Thoracic aorta (tissue), 2 donors: ENCODE measurements at regions not wholly inside any gene's neighbourhood (a gene's known extent, or its start where the extent isn't known, plus 50 kb on each side); places are given as distances from the start of the nearest gene placed in this dataset.

Source experiments
- ATAC-seq: fragments of 150-250 bp; one replicate; pipeline ENCODE4 v1.8.0; 2017; ENCODE audit warnings: low read depth; ENCODE audit not compliant: insufficient number of reproducible peaks, low FRiP score
- DNase-seq: peaks from one replicate; pipeline ENCODE4 v3.0.0-alpha.2; 2020; ENCODE audit warnings: low spot score
- H3K27ac ChIP-seq, 2 donors: fragments of 200-600 bp; sonication (generic); 1 replicate in 1 of 2; 2 replicates in 1 of 2; pipeline ENCODE4 v1.5.1; 2016; ENCODE audit warnings: mild to moderate bottlenecking in 2 of 2, moderate library complexity in 2 of 2
- H3K27me3 ChIP-seq: fragments of 200-600 bp; sonication (generic); replicated peaks from 2 replicates; pipeline ENCODE4 v1.6.0; 2016; ENCODE audit warnings: mild to moderate bottlenecking; ENCODE audit not compliant: insufficient read depth
- H3K36me3 ChIP-seq: fragments of 200-600 bp; sonication (generic); one replicate; pipeline ENCODE4 v1.5.1; 2016
- H3K4me1 ChIP-seq, 2 donors: fragments of 200-600 bp; sonication (generic); 1 replicate in 1 of 2; 2 replicates in 1 of 2; pipeline versions ENCODE4 v1.5.1 to v1.6.0; 2016; ENCODE audit warnings: low read depth in 2 of 2, mild to moderate bottlenecking in 1 of 2; ENCODE audit not compliant: control insufficient read depth in 1 of 2
- H3K4me3 ChIP-seq: fragments of 200-600 bp; sonication (generic); 2 replicates; pipeline ENCODE4 v1.5.1; 2016; ENCODE audit warnings: mild to moderate bottlenecking
- H3K9me3 ChIP-seq: fragments of 200-600 bp; sonication (generic); 2 replicates; pipeline ENCODE4 v1.5.1; 2016
- CTCF ChIP-seq: fragments of 200-600 bp; sonication (generic); IDR thresholded peaks from one replicate; pipeline ENCODE4 v1.5.1; 2019; ENCODE audit warnings: antibody characterized with exemption

DNA sequence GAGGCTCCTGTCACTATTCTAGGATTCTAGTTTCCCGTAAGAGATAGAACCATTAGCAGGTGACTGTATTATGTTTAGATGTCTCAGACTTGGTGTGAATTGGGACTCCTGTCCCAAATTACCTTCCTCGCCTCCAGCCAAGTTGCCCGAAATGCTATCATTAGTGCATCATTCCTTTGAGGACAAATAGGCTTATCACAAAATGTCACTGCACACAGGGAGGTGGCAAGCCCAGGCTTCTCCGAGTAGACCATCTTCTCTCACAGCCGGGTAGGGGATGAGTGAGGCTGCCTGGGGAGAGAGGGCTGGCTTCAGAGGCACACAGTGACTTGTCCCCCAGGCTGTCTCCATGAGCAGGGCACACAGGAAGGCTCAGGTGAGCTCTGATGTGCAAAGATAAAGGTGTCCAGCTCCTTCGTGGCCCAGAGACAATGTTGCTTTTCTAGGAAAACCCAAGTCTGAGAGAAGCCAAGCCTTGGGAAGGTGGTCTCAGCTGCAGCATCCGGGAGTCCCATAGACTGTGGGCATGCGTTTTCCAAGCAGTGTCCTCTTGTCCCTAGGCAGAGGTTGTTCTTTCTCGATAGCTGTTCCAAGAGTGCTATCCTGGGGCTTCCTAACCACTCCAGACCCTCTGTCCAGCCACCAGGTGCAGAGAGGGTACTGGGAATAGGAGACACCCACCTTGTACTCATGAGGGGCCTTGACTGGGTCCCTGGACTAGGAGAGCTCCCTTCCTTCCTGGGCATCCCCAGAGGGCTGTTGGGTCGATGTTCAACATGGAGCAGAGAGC is 163.1 kb upstream of the TSHZ3 start:
- Histone ChIP-seq H3K27me3 (no peaks in the 10 kb centered on the region), H3K9me3 (no peaks in the 10 kb centered on the region), H3K27ac (no peak overlapping the region), H3K4me1 (no peaks in the 10 kb centered on the region), H3K4me3 (no peak overlapping the region), H3K36me3 (no peaks in the 10 kb centered on the region)
- TF ChIP-seq CTCF: no peak
- DNase-seq (no peak), ATAC-seq (no peak)

GRCh38 chr19:31513841-31514240 is 164.6 kb upstream of the TSHZ3 start:
- no peaks in the 10 kb centered on the region for H3K4me1 ChIP-seq
- ATAC-seq: no peak
- no peak overlapping the region for H3K27ac ChIP-seq
- no peaks in the 10 kb centered on the region for H3K27me3 ChIP-seq
- no peak for TF ChIP-seq CTCF
- no peaks in the 10 kb centered on the region for H3K9me3 ChIP-seq
- no peaks in the 10 kb centered on the region for H3K36me3 ChIP-seq
- no peak overlapping the region for H3K4me3 ChIP-seq
- DNase-seq: no peak

DNA sequence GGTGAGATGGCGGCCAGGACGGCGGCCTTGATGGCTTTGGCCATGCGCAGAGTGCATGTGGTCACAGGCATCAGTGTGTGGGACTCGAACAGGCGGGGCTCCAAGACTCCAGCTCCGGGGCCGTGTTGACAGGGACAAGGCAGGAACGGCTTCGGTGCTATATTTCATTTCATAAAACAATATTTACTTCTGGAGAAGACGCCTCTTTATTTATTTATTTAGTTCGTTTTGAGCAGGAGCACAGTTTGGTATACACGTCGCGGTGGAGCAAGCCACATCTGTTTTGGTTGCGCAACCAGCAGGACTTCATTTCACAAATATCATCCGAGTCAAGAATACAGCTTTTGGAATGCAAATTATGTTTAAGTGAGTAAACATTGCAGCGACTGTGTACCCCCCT is 166.7 kb upstream of the TSHZ3 start:
- no peak for TF ChIP-seq CTCF
- Histone ChIP-seq H3K4me3 (no peak overlapping the region), H3K9me3 (no peaks in the 10 kb centered on the region), H3K27ac (no peak overlapping the region), H3K36me3 (no peaks in the 10 kb centered on the region), H3K4me1 (no peaks in the 10 kb centered on the region), H3K27me3 (no peaks in the 10 kb centered on the region)
- no peak for ATAC-seq
- DNase-seq: no peak

GRCh38 chr19:31516756-31517155 is 167.5 kb upstream of the TSHZ3 start:
- no peak overlapping the region for H3K4me3 ChIP-seq
- no peak overlapping the region for H3K27ac ChIP-seq
- H3K9me3 ChIP-seq: no peaks in the 10 kb centered on the region
- ATAC-seq (no peak), DNase-seq (no peak)
- no peaks in the 10 kb centered on the region for H3K36me3 ChIP-seq
- H3K4me1 ChIP-seq: no peaks in the 10 kb centered on the region
- no peak for TF ChIP-seq CTCF
- no peaks in the 10 kb centered on the region for H3K27me3 ChIP-seq

- Histone ChIP-seq H3K4me3 (no peak overlapping the region), H3K36me3 (no peaks in the 10 kb centered on the region), H3K27ac (no peak overlapping the region), H3K27me3 (no peaks in the 10 kb centered on the region), H3K4me1 (no peaks in the 10 kb centered on the region), H3K9me3 (no peaks in the 10 kb centered on the region)
- no peak for ATAC-seq
- no peak for TF ChIP-seq CTCF
- no peak for DNase-seq
These were observed 168.3 kb upstream of the TSHZ3 start for GRCh38 chr19:31517224-31518180.
